Heart left ventricle (tissue), 13 donors: ENCODE measurements at regions not wholly inside any gene's neighbourhood (a gene's known extent, or its start where the extent isn't known, plus 50 kb on each side); places are given as distances from the start of the nearest gene placed in this dataset.

Source experiments
- CTCF ChIP-seq, 12 donors: fragments of 200-600 bp; sonication (generic) in 4 of 12; IDR thresholded peaks; one replicate each; pipeline versions ENCODE4 v1.5.0 to v1.8.0; 2018 to 2022; ENCODE audit warnings: antibody characterized with exemption in 12 of 12, mild to moderate bottlenecking in 5 of 12
- POLR2A ChIP-seq, 2 donors: fragments of 450-650 bp; IDR thresholded peaks; one replicate each; pipeline ENCODE4 v1.6.1; 2017; ENCODE audit warnings: antibody characterized with exemption in 2 of 2, mild to moderate bottlenecking in 2 of 2, moderate library complexity in 2 of 2
- donor health status: ischemic (EF 13 %, LVEDD 7.1; RV severe dilation, severe dysfunction).
- donor health status: DM: no; HTN: yes; CAD: no.
- donor health status: DM: no; HTN: no; CAD: no.
- donor health status: ischemic (EF 25% LVEDD 6.9; RV normal size, moderate dysfunction).
- donor health status: ischemic (EF 25% LVEDD 5.7; RV mildly dilated, moderate dysfunction).
- donor health status: ischemic (EF 35%, LVEDD 5.7; RV mildly dilated, moderate dysfunction).
- donor health status: nonischemic (EF 11% LVEDD 7.7; RV severe dilation, severe dysfunction).
- donor health status: DM: yes; HTN: yes; CAD: no.
- donor health status: PGD.
- donor health status: ischemic (EF 29% LVEDD 5.4; RV normal size, mild dysfunction).
- donor health status: nonischemic (EF 23%, LVEDD 6.1; RV moderate dilation, normal function).

DNA sequence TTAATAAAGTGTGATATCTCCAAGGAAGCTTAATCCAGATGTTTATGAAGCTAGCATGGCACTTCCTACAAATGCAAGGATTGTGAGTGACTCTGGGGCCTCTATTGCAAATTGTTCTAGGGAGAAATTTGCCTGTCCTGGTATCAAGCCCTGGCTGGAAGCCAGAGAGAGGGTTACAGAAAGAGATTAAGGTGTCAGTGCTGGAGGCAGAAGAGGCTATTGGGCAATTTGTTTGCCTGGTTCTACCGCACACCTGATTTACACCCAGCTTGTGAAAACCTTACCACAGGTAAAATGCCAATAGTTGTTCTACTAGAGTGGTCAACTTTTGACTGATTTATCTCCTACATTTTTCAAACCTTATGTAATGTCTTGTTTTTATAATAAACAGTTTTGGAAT lies 186.7 kb upstream of the FAT1 start:
- TF ChIP-seq POLR2A (IDR thresholded peaks at IDR 0.05) (no peak), CTCF (IDR thresholded peaks at IDR 0.05) (no peak)
